NCI-H526 treated with DMSO at 0.1 percent for 48 hours (cell line): ENCODE measurements at regions not wholly inside any gene's neighbourhood (a gene's known extent, or its start where the extent isn't known, plus 50 kb on each side); places are given as distances from the start of the nearest gene placed in this dataset.
"Not testable (repeated sequence)": the region's sequence is repeated elsewhere in the genome, so short reads cannot be mapped to it uniquely, and the experiment has no call there.

Experiments
- DNase-seq: peaks from one replicate; lab custom pipeline; 2025; lab: John Stamatoyannopoulos, UW

DNA sequence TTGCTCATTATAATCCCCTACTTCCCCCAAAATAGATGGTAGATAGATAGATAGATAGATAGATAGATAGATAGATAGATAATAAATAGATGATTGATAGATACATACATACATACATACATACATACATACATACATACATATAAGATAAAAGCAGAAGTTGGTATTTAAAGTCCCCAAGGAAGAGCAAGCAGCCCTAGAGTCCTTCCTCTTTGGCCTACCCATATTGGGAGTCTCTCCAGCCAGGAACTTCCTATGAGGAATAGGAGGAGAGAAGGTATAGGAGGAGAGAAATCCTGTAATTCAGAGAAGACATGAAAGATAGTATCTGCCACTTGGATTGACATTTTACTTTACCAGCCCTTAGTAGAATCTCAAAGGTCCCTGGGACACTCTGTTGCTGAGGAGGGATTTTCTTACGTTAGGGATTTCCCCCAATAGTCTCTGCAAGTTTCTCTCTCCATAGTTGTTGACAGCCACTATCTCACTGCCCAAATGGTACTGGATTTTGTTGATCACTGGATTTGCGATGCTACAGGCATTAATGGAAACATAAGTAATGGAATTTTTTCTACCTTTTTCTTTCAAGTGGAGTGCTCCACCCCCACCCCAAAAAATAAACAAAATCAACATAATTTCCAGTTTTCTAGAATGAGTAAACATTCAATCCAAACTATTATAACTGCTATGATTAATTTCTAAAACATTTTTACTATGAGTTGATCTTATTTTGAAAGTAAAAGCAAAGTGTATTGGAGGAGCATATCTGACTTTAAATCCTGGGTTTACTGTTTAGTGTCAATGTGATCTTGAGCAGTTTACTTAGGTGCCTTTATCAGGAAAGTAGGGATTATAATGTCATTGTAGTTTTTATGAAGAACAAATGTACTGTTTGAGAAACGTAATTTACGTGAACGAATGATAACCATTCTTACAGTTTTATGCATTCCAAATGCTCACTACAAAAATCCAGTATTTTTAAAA is 93.2 kb upstream of the TNFSF4 start:
- DNase-seq: no peak

DNA sequence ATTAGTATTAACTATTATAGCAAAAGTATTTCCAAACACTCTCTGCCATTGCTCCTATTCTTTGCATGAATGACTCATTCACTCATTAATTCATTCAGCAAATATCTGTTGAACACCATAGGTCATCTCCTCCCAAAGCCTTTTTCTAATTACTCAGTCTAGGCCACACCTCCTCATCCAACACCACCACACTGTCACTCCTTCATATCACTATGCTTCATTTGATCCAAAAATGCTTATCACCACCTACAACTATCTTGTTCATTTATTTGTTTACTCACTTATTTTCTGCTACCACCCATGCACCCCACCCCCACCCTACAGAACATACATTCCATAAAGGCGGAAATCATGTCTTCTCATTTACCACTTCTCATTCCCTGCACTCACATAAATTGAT is 94.4 kb upstream of the TNFSF4 start:
- no peak for DNase-seq

DNA sequence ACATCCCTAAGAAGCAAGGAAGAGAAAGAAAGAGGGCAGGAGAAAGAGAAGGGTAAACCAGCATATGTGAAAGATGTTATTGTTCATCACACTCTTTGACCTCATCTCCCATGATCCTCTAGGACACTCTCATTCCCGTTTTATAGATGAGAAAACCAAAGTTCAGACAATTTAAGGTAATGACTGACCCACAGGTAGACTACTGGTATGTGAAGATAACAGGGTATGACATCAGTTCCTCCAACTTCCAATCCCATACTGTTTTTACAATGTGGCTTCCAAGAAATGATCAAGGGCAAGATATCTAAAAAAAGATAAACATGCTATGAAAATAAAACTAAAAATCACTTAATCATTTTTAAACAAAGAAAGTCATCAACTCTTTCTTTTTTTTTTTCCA is 95.2 kb upstream of the TNFSF4 start:
- DNase-seq: no peak

DNA sequence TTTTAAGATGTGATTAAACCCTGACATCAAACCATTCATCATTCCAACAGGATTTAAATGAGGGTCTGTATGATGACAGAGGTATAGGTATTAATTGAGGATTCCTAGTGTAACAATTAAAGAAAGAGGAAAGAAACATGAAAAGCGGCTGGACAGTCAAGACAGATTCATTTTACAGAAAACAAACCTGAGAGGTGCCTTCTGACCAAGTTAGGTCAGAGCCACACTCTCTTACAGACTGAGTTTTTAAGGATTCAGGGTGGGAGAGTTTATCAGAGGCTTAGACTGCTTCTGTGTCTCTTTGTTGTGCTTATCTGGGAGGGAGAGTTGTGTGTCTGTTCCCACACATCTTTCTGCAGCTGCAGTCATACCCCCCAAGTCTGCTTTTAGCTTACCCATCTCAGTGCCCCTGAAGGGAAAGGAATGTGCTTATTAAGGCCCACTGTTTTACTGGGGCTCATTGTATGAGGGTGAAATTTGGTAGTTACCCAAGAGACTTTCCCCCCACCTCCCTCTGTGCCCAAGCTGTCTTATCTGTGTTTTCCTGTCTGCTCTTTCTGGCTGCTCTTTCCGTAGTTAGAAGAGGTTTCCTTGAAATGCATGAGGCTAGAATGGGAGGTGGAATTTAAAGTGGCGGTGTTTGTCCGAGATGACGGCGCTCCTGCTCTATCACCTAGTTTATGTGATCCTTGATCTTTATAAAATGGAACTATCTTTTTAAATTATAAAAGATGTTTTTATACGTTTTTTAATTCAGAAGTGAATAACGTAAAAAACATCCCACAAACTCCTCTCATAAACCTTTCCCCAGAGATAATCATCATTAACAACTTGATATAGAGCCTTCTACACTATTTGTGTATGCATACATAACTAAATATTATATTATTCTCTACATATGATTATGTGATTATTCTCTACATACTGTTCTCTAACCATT is 96.0 kb upstream of the TNFSF4 start:
- DNase-seq: no peak

DNA sequence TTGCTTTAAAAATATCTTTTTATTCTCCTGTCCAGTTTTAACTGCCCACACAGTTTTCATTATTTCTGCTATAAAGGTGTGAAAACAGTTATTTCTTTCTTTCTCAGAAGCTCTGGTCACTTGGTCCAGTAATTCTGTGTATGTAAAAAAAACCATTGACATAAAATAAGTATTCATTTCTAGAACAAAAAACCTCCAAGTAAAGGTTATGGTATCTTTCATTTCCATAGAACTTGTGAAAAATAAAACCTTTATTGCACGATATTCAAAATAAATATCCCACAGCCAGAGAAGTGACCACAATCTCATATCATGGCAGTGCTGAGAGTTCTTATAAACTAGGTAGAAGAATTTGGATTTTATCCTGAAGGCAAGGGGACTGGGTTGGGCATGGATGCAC is 96.9 kb upstream of the TNFSF4 start:
- no peak for DNase-seq

DNA sequence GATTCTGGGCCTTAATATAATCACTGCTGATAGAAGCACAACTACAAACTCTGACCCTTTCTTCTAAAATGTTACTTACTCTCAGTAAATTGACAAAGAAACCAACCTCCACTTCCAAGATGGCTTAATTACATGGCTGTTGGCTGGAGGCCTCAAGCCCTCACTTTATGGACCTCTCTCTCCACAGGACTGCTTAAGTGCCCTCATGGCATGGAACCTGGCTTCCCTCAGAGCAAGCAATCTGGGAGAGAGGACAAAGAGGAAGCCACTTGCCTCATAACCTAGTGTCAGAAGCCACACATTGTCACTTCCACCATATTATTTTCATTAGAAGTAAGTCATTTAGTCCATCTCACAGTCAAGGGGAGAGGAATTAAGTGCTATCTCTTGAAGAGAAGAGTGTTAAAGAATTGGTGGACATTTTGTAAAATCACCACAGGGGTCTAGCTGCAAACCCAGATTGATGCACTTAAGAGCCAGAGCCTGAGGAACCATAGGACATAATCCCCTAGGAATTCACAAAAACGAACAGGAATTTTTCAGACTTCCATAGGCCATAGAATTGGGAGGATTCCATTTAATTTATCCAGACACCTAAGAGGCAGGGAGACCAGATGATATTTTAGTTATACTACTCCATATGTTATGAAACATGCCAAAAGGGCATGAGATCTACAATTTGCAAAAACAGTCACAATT is 97.5 kb upstream of the TNFSF4 start:
- no peak for DNase-seq

DNA sequence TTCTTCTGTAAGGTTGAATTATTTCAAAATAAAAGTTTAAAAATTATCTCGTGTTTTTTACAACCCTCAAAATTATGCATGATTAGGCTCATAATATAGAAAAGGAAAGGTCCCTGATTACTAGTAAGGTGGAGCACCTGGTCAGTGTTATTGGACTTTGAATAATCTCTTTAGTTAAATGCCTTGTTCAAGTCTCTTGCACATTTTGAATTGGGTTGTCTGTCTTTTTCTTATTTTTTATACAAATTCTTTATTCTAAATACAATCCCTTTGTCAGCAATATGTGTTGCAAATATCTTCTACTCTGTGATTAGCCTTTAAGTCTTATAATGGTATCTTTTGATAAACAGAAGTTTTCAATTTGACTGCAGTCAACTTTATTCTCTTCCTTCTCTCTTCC is 100.7 kb upstream of the TNFSF4 start:
- DNase-seq: no peak

DNA sequence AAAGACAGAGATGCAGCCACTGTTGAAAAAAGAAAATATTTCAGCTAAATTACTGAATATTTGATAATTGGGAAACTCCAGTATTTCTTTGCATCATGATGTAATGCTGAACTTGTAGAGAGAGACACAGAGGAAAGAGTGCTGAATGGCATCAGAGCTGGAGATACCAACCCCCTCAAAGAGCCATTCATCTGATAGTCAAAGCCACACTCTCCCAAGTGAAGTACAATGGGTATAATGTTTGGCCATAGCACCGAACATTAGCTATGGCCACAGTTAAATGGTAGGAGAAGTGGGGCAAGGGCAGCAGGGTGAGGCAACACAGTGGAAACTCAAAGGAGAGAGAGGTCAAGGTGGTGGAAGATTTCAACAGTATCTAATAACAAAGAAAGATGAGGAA is 107.5 kb upstream of the TNFSF4 start:
- DNase-seq: no peak

DNA sequence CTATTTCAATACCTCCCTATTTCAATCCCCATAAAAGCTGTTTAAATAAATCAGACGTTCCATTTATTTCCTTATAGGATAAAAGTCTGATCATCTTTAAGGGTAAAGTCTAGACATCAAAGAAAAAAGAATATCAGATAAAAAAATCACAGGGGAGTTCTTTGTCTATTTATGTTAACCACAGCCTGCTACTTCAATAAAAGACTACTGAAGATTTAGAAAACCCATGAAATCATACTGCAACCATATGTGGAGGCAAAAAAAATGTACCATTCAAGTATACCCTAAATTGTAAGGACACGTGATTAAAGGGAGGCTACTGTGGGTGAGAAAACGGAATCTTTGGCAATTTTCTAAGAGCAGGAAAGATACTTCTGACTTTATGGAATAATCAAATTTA is 108.2 kb upstream of the TNFSF4 start:
- DNase-seq: no peak

DNA sequence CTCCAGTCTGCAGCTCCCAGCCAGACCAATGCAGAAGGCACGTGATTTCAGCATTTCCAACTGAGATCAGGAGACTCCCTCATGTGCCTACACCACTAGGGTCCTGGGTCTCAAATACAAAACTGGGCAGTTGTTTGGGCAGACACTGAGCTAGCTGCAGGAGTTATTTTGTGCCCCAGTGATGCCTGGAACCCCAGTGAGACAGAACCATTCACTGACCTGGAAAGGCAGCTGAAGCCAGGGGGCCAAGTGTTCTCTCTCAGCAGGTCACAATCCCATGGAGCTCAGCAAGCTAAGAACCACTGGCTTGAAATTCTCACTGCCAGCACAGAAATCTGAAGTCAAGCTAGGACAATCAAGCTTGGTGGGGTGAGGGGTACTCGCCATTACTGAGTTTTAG is 111.7 kb upstream of the TNFSF4 start:
- DNase-seq: no peak

DNA sequence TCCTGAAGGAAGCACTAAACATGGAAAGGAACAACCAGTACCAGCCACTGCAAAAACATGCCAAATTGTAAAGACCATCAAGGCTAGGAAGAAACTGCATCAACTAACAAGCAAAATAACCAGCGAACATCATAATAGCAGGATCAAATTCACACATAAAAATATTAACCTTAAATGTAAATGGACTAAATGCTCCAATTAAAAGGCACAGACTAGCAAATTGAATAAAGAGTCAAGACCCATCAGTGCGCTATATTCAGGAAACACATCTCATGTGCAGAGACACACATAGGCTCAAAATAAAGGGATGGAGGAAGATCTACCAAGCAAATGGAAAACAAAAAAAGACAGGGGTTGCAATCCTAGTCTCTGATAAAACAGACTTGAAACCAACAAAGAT is 117.2 kb upstream of the TNFSF4 start:
- not testable (repeated sequence) for DNase-seq

DNA sequence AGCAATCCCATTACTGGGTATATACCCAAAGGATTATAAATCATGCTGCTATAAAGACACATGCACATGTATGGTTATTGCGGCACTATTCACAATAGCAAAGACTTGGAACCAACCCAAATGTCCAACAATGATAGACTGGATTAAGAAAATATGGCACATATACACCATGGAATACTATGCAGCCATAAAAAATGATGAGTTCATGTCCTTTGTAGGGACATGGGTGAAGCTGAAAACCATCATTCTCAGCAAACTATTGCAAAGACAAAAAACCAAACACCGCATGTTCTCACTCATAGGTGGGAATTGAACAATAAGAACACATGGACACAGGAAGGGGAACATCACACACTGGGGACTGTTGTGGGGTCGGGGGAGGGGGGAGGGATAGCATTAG is 120.9 kb upstream of the TNFSF4 start:
- DNase-seq: not testable (repeated sequence)

DNA sequence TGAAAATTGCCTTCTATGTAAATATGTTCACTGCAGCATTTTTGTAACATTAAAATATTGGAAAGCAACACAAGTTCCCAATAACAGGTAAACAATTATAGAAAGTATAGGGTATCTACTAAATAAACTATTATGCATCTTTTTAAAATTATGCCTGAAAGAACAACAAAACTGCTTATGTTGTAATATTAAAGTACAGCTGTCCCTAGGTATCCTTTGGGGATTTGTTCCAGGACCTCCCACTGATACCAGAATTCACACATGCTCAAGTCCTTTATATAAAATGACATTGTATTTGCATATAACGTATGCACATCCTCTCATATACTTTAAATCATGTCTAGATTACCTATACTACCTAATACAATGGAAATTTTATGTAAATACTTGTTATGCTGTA is 121.8 kb upstream of the TNFSF4 start:
- peak; percentile 99 for DNase-seq

DNA sequence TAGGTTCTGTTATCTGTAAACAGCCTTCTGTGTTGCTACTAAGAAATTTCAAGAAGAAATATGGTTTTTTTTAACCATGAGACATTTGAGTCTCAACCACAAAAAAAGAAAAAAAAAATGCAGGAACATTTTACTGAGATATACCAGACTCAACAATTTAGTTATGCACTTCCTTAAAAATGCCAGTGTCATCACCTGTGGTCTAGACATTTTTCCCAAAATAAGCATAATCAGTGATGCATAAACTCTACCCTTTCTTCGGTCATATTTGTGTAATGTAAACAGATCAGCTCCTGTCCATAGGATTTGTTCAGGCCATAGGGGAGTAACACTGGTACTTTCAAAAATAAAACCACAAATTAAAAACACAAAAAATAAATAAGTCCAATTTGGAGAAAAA is 122.6 kb upstream of the TNFSF4 start:
- peak; percentile 88 for DNase-seq

DNA sequence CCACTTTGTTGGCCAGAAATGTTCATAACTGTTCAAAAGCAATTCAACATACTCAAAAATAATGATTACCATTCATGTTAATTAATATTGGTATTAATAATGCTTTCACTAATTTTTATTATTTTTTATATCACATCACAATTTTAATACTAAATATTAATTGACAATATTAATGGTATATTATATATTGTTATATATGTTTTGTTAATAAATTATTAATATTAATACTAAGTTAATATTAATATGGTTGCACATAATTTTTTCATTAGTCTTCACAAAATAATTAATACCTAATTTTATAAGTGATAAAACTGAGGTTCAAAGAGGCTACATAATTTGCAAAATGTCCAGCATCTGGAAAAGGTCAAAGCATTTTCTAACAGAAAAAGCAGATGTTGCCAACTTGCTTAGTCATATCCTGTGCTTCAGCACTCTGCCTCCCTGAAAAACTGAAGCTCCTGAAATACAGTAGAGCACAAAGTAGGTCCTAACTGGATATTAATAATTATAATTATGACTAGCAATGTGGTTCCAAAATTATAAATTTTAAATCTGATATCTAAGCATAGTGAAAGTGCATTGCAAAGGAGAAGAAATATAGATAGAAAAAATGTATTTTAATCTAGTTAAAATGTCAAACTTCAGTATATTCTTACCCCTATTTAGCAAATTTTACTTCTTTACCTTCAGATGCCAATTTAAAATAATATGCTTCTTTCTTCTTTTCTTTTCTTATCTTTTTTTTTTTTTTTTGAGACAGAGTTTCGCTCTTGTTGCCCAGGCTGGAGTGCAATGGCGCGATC is 123.2 kb upstream of the TNFSF4 start:
- DNase-seq: no peak

DNA sequence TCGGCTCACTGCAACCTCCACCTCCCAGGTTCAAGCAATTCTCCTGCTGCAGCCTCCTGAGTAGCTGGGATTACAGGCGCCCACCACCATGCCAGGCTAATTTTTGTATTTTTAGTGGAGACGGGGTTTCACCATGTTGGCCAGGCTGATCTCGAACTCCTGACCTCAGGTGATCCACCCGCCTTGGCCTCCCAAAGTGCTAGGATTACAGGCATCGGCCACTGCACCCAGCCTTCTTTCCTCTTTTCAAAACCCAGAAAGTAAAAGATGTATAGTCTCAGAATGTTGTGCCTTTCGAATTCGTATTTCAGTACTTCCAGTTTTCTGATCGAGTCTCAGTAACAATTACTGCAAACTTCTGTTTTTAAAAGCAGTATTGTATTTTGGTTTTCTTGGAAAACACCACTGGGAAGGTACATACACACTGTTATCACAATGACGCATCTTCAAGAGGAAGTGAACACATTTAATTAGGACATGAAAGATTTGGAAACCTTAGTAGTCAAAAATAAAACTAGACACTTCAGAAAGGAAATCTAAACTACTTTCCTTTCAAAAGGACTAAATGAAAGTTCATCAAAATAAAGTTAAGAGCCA is 123.9 kb upstream of the TNFSF4 start:
- not testable (repeated sequence) for DNase-seq

DNA sequence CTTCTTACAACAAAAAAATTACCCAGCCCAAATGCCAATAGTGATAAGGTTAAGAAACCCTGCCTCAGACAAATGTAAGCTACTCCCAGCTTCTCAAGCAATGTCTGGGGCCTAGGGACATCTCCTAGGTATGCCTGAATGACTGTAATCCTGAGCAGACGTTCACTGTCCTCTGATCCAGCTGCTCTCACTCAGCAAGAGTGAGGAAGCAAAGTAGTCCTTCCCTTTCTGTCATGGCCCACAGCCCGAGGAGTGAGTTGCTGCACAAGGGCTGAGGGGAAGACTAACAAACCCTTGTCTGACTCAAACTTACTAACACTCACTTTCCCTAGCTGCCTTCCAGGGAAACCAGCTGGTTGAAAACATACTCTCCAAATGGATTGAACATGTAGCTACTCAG is 124.9 kb upstream of the TNFSF4 start:
- no peak for DNase-seq

DNA sequence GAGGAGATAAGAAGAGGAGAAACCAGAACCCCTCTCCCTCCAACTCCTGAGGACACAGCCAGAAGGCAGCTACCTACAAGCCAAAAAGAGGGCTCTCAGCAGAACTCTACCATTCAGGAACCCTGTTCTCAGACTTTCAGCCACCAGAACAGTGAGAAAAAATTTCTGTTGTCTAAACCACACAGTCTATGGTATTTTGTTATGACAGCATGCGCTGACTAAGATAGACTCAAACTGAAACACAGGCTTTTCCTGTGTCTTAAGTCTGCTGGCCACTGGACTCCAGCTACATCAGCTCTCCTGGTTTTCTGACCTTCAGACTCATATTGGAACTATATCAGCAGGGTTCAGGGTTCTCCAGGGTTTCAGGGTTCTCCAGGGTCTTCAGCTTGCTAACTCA is 126.5 kb upstream of the TNFSF4 start:
- DNase-seq: no peak

DNA sequence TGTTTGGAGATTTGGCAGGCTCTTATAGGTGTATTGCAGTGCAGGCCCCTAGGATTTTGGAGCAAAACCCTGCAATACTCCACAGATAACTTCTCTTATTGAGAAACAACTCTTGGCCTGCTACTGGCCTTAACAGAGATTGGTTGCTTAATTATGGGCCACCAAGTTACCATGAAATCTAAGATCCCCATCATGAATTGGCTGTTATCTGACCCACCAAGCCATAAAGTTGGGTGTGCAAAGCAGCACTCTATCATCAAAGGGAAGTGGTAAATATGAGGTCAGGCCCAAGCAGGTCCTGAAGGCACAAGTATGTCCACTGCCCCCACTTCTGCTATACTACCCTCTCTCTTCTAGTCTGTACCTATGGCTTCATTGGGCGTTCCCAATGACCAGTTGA is 130.0 kb upstream of the TNFSF4 start:
- DNase-seq: no peak

DNA sequence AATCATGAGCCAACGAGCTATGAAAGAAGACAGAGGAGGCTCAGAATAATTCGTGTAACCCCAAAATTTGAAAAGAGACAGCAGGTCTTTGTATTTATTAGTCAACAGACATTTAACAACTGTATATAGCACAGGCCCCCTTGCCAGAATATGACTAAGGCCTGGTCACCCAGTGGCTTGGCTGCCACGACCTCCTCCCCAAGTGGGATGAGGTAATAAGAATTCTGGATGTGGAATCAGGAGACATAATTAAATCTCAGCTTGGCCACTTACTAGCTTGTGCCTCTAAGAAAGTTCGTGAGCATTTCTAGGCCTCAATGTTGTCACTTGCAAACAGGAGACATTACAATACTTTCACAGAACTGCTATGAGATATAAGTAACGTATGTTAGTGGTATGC is 134.2 kb upstream of the TNFSF4 start:
- no peak for DNase-seq

DNA sequence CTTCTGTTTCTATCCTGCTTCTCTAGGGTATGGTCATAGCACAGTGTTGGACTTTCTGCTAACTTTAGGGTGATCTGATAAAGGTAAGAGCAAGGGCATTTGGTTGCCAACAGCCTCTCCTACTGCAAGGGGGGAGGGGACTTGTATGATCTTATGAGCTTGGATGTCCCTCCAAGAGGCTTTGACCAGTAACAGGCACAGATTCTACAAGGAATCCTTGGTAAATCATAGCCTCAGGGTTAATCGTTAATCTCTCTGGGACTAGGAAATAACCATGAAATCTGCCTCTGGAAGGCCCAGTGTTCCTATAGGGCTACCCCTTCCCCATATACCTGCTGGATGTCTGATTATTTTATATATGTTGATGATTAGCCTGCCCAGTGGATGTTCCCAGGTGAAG is 134.8 kb upstream of the TNFSF4 start:
- no peak for DNase-seq
